Upper lobe of right lung (tissue), 1 donor: ENCODE measurements at regions not wholly inside any gene's neighbourhood (a gene's known extent, or its start where the extent isn't known, plus 50 kb on each side); places are given as distances from the start of the nearest gene placed in this dataset.

Experiments
- ATAC-seq: fragments of 200-7000 bp; cut with Tn5 transposase; one replicate; pipeline ENCODE4 v1.9.1; 2020; ENCODE audit warnings: mild to moderate bottlenecking, moderate library complexity
- DNase-seq: peaks from one replicate; pipeline ENCODE4 v3.0.0-alpha.2; 2020
- H3K27ac ChIP-seq: fragments of 200-600 bp; one replicate; pipeline ENCODE4 v1.8.0; 2022
- H3K27me3 ChIP-seq: fragments of 200-600 bp; one replicate; pipeline ENCODE4 v1.8.0; 2022; ENCODE audit warnings: mild to moderate bottlenecking
- H3K36me3 ChIP-seq: fragments of 200-600 bp; one replicate; pipeline ENCODE4 v1.8.0; 2022
- H3K4me1 ChIP-seq: fragments of 200-600 bp; one replicate; pipeline ENCODE4 v1.8.0; 2022
- H3K4me3 ChIP-seq: fragments of 200-600 bp; one replicate; pipeline ENCODE4 v1.8.0; 2022; ENCODE audit warnings: mild to moderate bottlenecking
- H3K9me3 ChIP-seq: fragments of 200-600 bp; one replicate; pipeline ENCODE4 v1.8.0; 2022
- CTCF ChIP-seq: fragments of 200-600 bp; IDR thresholded peaks from one replicate; pipeline ENCODE4 v1.8.0; 2022; ENCODE audit warnings: antibody characterized with exemption
- intact Hi-C: fragments of 100-400 bp; cut with DNase I; formaldehyde crosslinking; loops from one replicate; pipeline ENCODE4 v1.11.0; 2022
- donor health status: DM: no; HTN: yes; CAD: no; lungs with severe emphysema.

DNA sequence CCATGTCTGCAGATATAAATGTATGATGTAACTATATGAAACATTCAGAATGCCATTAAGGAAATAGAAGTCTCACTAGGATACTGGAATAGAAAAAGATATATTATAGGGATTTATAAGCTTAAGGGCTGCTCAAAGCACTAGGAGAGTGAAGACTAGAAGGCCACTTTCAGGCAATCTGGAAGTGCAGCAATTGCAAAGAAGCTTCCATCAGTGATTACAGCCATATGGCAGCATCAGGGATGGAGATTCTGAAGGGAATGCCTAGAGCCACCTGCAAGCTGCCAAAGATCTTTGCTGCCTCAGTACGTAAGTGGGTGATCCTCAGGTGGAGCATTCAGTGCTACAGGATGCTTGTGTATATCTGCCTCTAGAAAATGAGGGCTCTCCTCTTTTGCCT, 796.2 kb upstream of the EPHA7 start:
- no peaks in the 10 kb centered on the region for H3K9me3 ChIP-seq
- ATAC-seq: no peak
- intact Hi-C loops: no loop called here
- DNase-seq: no peak
- H3K36me3 ChIP-seq: no peaks in the 10 kb centered on the region
- H3K4me3 ChIP-seq: no peak overlapping the region
- no peaks in the 10 kb centered on the region for H3K27me3 ChIP-seq
- no peaks in the 10 kb centered on the region for H3K4me1 ChIP-seq
- no peak overlapping the region for H3K27ac ChIP-seq
- no peak for TF ChIP-seq CTCF

GRCh38 chr6:94213226-94213625, 793.9 kb upstream of the EPHA7 start:
- no peaks in the 10 kb centered on the region for H3K9me3 ChIP-seq
- H3K27ac ChIP-seq: no peak overlapping the region
- H3K4me1 ChIP-seq: no peaks in the 10 kb centered on the region
- no peak overlapping the region for H3K4me3 ChIP-seq
- ATAC-seq (no peak), DNase-seq (no peak)
- H3K27me3 ChIP-seq: no peaks in the 10 kb centered on the region
- intact Hi-C loops: no loop called here
- H3K36me3 ChIP-seq: no peaks in the 10 kb centered on the region
- TF ChIP-seq CTCF: no peak

GRCh38 chr6:94196891-94197290, 777.5 kb upstream of the EPHA7 start:
- no peak overlapping the region for H3K4me3 ChIP-seq
- H3K27ac ChIP-seq: no peak overlapping the region
- no peaks in the 10 kb centered on the region for H3K4me1 ChIP-seq
- H3K9me3 ChIP-seq: no peaks in the 10 kb centered on the region
- H3K27me3 ChIP-seq: no peaks in the 10 kb centered on the region
- DNase-seq (no peak), ATAC-seq (no peak)
- H3K36me3 ChIP-seq: no peaks in the 10 kb centered on the region
- intact Hi-C loops: no loop called here
- no peak for TF ChIP-seq CTCF

DNA sequence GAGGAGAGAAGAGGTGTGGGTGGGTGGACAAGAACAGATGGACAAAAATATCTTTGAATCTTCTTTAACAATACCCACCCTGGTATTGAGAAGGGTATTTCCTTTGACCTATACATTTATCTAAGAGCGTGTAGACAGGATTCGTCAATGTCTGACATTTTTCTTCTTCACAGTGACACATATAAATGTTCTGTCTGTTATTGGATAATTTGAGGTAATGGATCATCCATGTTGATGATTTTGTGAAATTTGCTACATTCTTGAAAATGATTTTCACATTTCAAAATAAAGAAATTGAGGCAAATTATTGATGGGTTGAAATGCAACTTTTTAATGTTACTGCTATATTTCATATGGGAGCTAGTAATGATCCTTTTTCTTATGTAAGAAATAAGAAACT, 770.7 kb upstream of the EPHA7 start:
- H3K4me1 ChIP-seq: no peaks in the 10 kb centered on the region
- H3K9me3 ChIP-seq: no peaks in the 10 kb centered on the region
- H3K27ac ChIP-seq: no peak overlapping the region
- H3K4me3 ChIP-seq: no peak overlapping the region
- H3K27me3 ChIP-seq: no peaks in the 10 kb centered on the region
- intact Hi-C loops: no loop called here
- H3K36me3 ChIP-seq: no peaks in the 10 kb centered on the region
- no peak for ATAC-seq
- no peak for TF ChIP-seq CTCF
- DNase-seq: no peak

DNA sequence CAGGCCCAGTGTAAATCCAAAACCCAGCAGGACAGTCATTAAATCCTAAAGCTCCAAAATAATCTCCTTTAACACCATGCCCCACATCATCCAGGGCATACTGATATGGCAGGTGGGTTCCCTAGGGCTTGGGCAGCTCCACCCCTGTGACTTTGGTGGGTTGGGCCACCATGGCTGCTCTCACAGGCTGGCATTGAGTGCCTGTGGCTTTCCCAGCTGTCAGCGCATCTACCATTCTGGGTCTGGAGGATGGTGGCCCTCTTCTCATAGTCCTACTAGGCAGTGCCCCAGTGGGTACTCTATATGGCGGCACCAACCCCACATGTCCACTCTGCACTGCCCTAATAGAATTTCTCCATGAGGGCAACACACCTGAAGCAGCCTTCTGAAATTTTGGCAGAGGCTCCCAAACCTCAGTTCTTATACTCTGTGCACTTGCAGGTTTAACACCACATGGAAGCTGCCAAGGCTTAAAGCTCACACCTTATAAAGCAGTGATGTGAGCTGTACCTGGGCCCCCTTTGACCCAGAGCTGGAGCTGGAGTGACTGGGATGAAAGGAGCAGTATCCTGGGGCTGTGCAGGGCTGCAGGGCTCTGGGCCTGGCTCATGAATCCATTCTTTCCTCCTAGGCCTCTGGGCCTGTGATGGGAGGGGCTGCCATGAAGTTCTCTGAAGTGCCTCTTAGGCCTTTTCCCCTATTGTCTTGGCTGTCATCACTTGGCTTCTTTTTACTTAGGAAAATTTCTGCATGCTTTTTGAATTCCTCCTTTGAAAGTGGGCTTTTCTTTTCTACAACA, 765.5 kb upstream of the EPHA7 start:
- H3K9me3 ChIP-seq: no peaks in the 10 kb centered on the region
- H3K27ac ChIP-seq: no peak overlapping the region
- no peaks in the 10 kb centered on the region for H3K4me1 ChIP-seq
- no peaks in the 10 kb centered on the region for H3K36me3 ChIP-seq
- DNase-seq: no peak
- no peak overlapping the region for H3K4me3 ChIP-seq
- H3K27me3 ChIP-seq: no peaks in the 10 kb centered on the region
- no peak for ATAC-seq
- intact Hi-C loops: no loop called here
- no peak for TF ChIP-seq CTCF

- Histone ChIP-seq H3K27ac (no peak overlapping the region), H3K4me1 (no peaks in the 10 kb centered on the region), H3K27me3 (no peaks in the 10 kb centered on the region), H3K36me3 (no peaks in the 10 kb centered on the region), H3K4me3 (no peak overlapping the region), H3K9me3 (no peaks in the 10 kb centered on the region)
- no peak for TF ChIP-seq CTCF
- DNase-seq (no peak), ATAC-seq (no peak)
- intact Hi-C loops: no loop called here
These were observed 758.1 kb upstream of the EPHA7 start for GRCh38 chr6:94177429-94177828.
